SK-N-SH treated with all-trans-retinoic acid at 6 μM for 48 hours (cell line): ENCODE measurements at regions not wholly inside any gene's neighbourhood (a gene's known extent, or its start where the extent isn't known, plus 50 kb on each side); places are given as distances from the start of the nearest gene placed in this dataset.

ENCODE experiments used
- ARNTL ChIP-seq: fragments of 450-650 bp; formaldehyde crosslinking; IDR thresholded peaks from 2 replicates; pipeline ENCODE4 v1.5.0; 2020; ENCODE audit warnings: low read depth, mild to moderate bottlenecking, moderate library complexity, borderline replicate concordance
- CREB5 ChIP-seq: fragments of 250-450 bp; sonication (Bioruptor Pico); IDR thresholded peaks from 2 replicates; pipeline ENCODE4 v1.5.1; 2020; ENCODE audit warnings: low read depth, mild to moderate bottlenecking, moderate library complexity
- CSDC2 ChIP-seq: fragments of 250-450 bp; sonication (Bioruptor Pico); IDR thresholded peaks from 2 replicates; pipeline ENCODE4 v1.5.0; 2020; ENCODE audit warnings: mild to moderate bottlenecking, moderate library complexity
- GLIS3 ChIP-seq: fragments of 250-450 bp; sonication (Bioruptor Pico); IDR thresholded peaks from 2 replicates; pipeline ENCODE4 v1.5.0; 2020; ENCODE audit warnings: mild to moderate bottlenecking, moderate library complexity
- OSR1 ChIP-seq: fragments of 250-450 bp; sonication (Bioruptor Pico); IDR thresholded peaks from 2 replicates; pipeline ENCODE4 v1.8.0; 2022; ENCODE audit warnings: moderate library complexity, mild to moderate bottlenecking, inconsistent platforms
- PATZ1 ChIP-seq: fragments of 250-450 bp; sonication (Bioruptor Pico); IDR thresholded peaks from 2 replicates; pipeline ENCODE4 v1.8.0; 2020; ENCODE audit warnings: mild to moderate bottlenecking, moderate library complexity, borderline replicate concordance
- TCF4 ChIP-seq: fragments of 250-450 bp; sonication (Bioruptor Pico); IDR thresholded peaks from 2 replicates; pipeline ENCODE4 v1.8.0; 2021; ENCODE audit warnings: mild to moderate bottlenecking, moderate library complexity, borderline replicate concordance
- TOX ChIP-seq: fragments of 250-450 bp; sonication (Bioruptor Pico); IDR thresholded peaks from 2 replicates; pipeline ENCODE4 v1.8.0; 2021; ENCODE audit warnings: mild to moderate bottlenecking, moderate library complexity, borderline replicate concordance
- ZC3H10 ChIP-seq: fragments of 250-450 bp; sonication (Bioruptor Pico); IDR thresholded peaks from 2 replicates; pipeline ENCODE4 v1.5.1; 2021; ENCODE audit warnings: mild to moderate bottlenecking, moderate library complexity
- ZFP3 ChIP-seq: fragments of 250-450 bp; sonication (Bioruptor Pico); IDR thresholded peaks from 2 replicates; pipeline ENCODE4 v1.5.0; 2020; ENCODE audit warnings: mild to moderate bottlenecking, moderate library complexity
- ZFP30 ChIP-seq: fragments of 450-650 bp; formaldehyde crosslinking; IDR thresholded peaks from 2 replicates; pipeline ENCODE4 v1.5.0; 2022; ENCODE audit warnings: mild to moderate bottlenecking, moderate library complexity
- ZNF565 ChIP-seq: fragments of 450-650 bp; formaldehyde crosslinking; conservative IDR thresholded peaks from 2 replicates; pipeline ENCODE4 v1.5.0; 2020; ENCODE audit warnings: low read depth, mild to moderate bottlenecking, moderate library complexity

- TF ChIP-seq OSR1 (CRISPR knock-in tag), result no peak
- no peak for TF ChIP-seq GLIS3 (CRISPR knock-in tag)
- no peak for TF ChIP-seq ARNTL (CRISPR knock-in tag)
- no peak for TF ChIP-seq ZNF565 (CRISPR knock-in tag)
- no peak for TF ChIP-seq CREB5
- TF ChIP-seq ZFP3 (CRISPR knock-in tag), result no peak
- no peak for TF ChIP-seq ZC3H10
- no peak for TF ChIP-seq PATZ1 (CRISPR knock-in tag)
- no peak for TF ChIP-seq ZFP30
- no peak for TF ChIP-seq TCF4 (CRISPR knock-in tag)
- TF ChIP-seq TOX (CRISPR knock-in tag), result no peak
- TF ChIP-seq CSDC2 (CRISPR knock-in tag), result no peak
Observed at GRCh38 chr6:20302168-20302567, 89.9 kb upstream of the MBOAT1 start.
